ENCODE measurements at regions not wholly inside any gene's neighbourhood (a gene's known extent, or its start where the extent isn't known, plus 50 kb on each side); places are given as distances from the start of the nearest gene placed in this dataset.
A peak's percentile ranks its signal among the peaks of the same experiment; 100 is the strongest.

GRCh38 chr19:5228932-5229777, 111.5 kb downstream of the PTPRS start:
- H3K9ac ChIP-seq (ENCODE audit: insufficient read length, low read depth), result no peak overlapping the region
- no peak for DNase-seq (ENCODE audit: low read depth, low spot score)
- no peaks in the 10 kb centered on the region for H3K9me3 ChIP-seq (ENCODE audit: insufficient read depth, low read length)
- H3K36me3 ChIP-seq (ENCODE audit: insufficient read depth, insufficient read length, low read length), result peaks cover 46% of the 10 kb centered on the region
- H3K4me3 ChIP-seq (ENCODE audit: insufficient read length, low read depth), result no peak overlapping the region
- H3K27me3 ChIP-seq (ENCODE audit: insufficient read depth, insufficient read length), result no peaks in the 10 kb centered on the region
- TF ChIP-seq ZNF274 (IDR thresholded peaks at IDR 0.05; ENCODE audit: low read depth, low read length) (no peak), YY1 (IDR thresholded peaks at IDR 0.05; ENCODE audit: insufficient read depth, insufficient read length) (no peak)
- no peaks in the 10 kb centered on the region for H3K4me1 ChIP-seq (ENCODE audit: insufficient read depth, insufficient read length)

- TF ChIP-seq ZNF274 (IDR thresholded peaks at IDR 0.05; ENCODE audit: low read depth, low read length) (no peak), YY1 (IDR thresholded peaks at IDR 0.05; ENCODE audit: insufficient read depth, insufficient read length) (no peak), SUZ12 (IDR thresholded peaks at IDR 0.05; ENCODE audit: extremely low read depth, insufficient read depth, insufficient read length) (no peak)
- Histone ChIP-seq H3K9me3 (ENCODE audit: insufficient read depth, low read length) (no peaks in the 10 kb centered on the region), H3K4me1 (ENCODE audit: insufficient read depth, insufficient read length) (no peaks in the 10 kb centered on the region), H3K4me3 (ENCODE audit: insufficient read length, low read depth) (no peak overlapping the region), H3K27me3 (ENCODE audit: insufficient read depth, insufficient read length) (no peaks in the 10 kb centered on the region), H3K9ac (ENCODE audit: insufficient read length, low read depth) (no peak overlapping the region), H3K36me3 (ENCODE audit: insufficient read depth, insufficient read length, low read length) (peaks cover 46% of the 10 kb centered on the region)
- DNase-seq (ENCODE audit: low read depth, low spot score), result no peak
These were observed 112.1 kb downstream of the PTPRS start for GRCh38 chr19:5228490-5228889.

- Histone ChIP-seq H3K27me3 (ENCODE audit: insufficient read depth, insufficient read length) (no peaks in the 10 kb centered on the region), H3K36me3 (ENCODE audit: insufficient read depth, insufficient read length, low read length) (peaks cover 47% of the 10 kb centered on the region), H3K9ac (ENCODE audit: insufficient read length, low read depth) (no peak overlapping the region), H3K9me3 (ENCODE audit: insufficient read depth, low read length) (no peaks in the 10 kb centered on the region), H3K4me3 (ENCODE audit: insufficient read length, low read depth) (no peak overlapping the region), H3K4me1 (ENCODE audit: insufficient read depth, insufficient read length) (no peaks in the 10 kb centered on the region)
- TF ChIP-seq ZNF274 (IDR thresholded peaks at IDR 0.05; ENCODE audit: low read depth, low read length), result no peak
- TF ChIP-seq SUZ12 (IDR thresholded peaks at IDR 0.05; ENCODE audit: extremely low read depth, insufficient read depth, insufficient read length), result no peak
- TF ChIP-seq YY1 (IDR thresholded peaks at IDR 0.05; ENCODE audit: insufficient read depth, insufficient read length), result no peak
- DNase-seq (ENCODE audit: low read depth, low spot score), result peak; percentile 6
These were observed 114.9 kb downstream of the PTPRS start for GRCh38 chr19:5225486-5226345.

GRCh38 chr19:5224480-5224879, 116.1 kb downstream of the PTPRS start:
- DNase-seq (ENCODE audit: low read depth, low spot score), result no peak
- TF ChIP-seq SUZ12 (IDR thresholded peaks at IDR 0.05; ENCODE audit: extremely low read depth, insufficient read depth, insufficient read length), result no peak
- no peak for TF ChIP-seq ZNF274 (IDR thresholded peaks at IDR 0.05; ENCODE audit: low read depth, low read length)
- no peak for TF ChIP-seq YY1 (IDR thresholded peaks at IDR 0.05; ENCODE audit: insufficient read depth, insufficient read length)
- H3K4me1 ChIP-seq (ENCODE audit: insufficient read depth, insufficient read length), result no peaks in the 10 kb centered on the region
- no peaks in the 10 kb centered on the region for H3K9me3 ChIP-seq (ENCODE audit: insufficient read depth, low read length)
- no peak overlapping the region for H3K4me3 ChIP-seq (ENCODE audit: insufficient read length, low read depth)
- peaks cover 55% of the 10 kb centered on the region for H3K36me3 ChIP-seq (ENCODE audit: insufficient read depth, insufficient read length, low read length)
- no peak overlapping the region for H3K9ac ChIP-seq (ENCODE audit: insufficient read length, low read depth)
- H3K27me3 ChIP-seq (ENCODE audit: insufficient read depth, insufficient read length), result no peaks in the 10 kb centered on the region

- H3K36me3 ChIP-seq (ENCODE audit: insufficient read depth, insufficient read length, low read length), result peaks cover 60% of the 10 kb centered on the region
- no peak for DNase-seq (ENCODE audit: low read depth, low spot score)
- TF ChIP-seq ZNF274 (IDR thresholded peaks at IDR 0.05; ENCODE audit: low read depth, low read length) (no peak), SUZ12 (IDR thresholded peaks at IDR 0.05; ENCODE audit: extremely low read depth, insufficient read depth, insufficient read length) (no peak), YY1 (IDR thresholded peaks at IDR 0.05; ENCODE audit: insufficient read depth, insufficient read length) (no peak)
- H3K9ac ChIP-seq (ENCODE audit: insufficient read length, low read depth), result no peak overlapping the region
- no peaks in the 10 kb centered on the region for H3K4me1 ChIP-seq (ENCODE audit: insufficient read depth, insufficient read length)
- no peaks in the 10 kb centered on the region for H3K27me3 ChIP-seq (ENCODE audit: insufficient read depth, insufficient read length)
- no peaks in the 10 kb centered on the region for H3K9me3 ChIP-seq (ENCODE audit: insufficient read depth, low read length)
- H3K4me3 ChIP-seq (ENCODE audit: insufficient read length, low read depth), result no peak overlapping the region
These were observed 117.7 kb downstream of the PTPRS start for GRCh38 chr19:5222821-5223321.

- no peak for DNase-seq (ENCODE audit: low read depth, low spot score)
- Histone ChIP-seq H3K4me1 (ENCODE audit: insufficient read depth, insufficient read length) (no peaks in the 10 kb centered on the region), H3K4me3 (ENCODE audit: insufficient read length, low read depth) (no peak overlapping the region), H3K9me3 (ENCODE audit: insufficient read depth, low read length) (no peaks in the 10 kb centered on the region), H3K27me3 (ENCODE audit: insufficient read depth, insufficient read length) (no peaks in the 10 kb centered on the region), H3K36me3 (ENCODE audit: insufficient read depth, insufficient read length, low read length) (peaks cover 64% of the 10 kb centered on the region), H3K9ac (ENCODE audit: insufficient read length, low read depth) (no peak overlapping the region)
- TF ChIP-seq YY1 (IDR thresholded peaks at IDR 0.05; ENCODE audit: insufficient read depth, insufficient read length) (no peak), SUZ12 (IDR thresholded peaks at IDR 0.05; ENCODE audit: extremely low read depth, insufficient read depth, insufficient read length) (no peak), ZNF274 (IDR thresholded peaks at IDR 0.05; ENCODE audit: low read depth, low read length) (no peak)
These were observed 118.4 kb downstream of the PTPRS start for GRCh38 chr19:5222178-5222577.

- peaks cover 77% of the 10 kb centered on the region for H3K36me3 ChIP-seq (ENCODE audit: insufficient read depth, insufficient read length, low read length)
- H3K9me3 ChIP-seq (ENCODE audit: insufficient read depth, low read length), result no peaks in the 10 kb centered on the region
- no peak overlapping the region for H3K4me3 ChIP-seq (ENCODE audit: insufficient read length, low read depth)
- H3K27me3 ChIP-seq (ENCODE audit: insufficient read depth, insufficient read length), result no peaks in the 10 kb centered on the region
- H3K4me1 ChIP-seq (ENCODE audit: insufficient read depth, insufficient read length), result no peaks in the 10 kb centered on the region
- no peak for DNase-seq (ENCODE audit: low read depth, low spot score)
- no peak overlapping the region for H3K9ac ChIP-seq (ENCODE audit: insufficient read length, low read depth)
- TF ChIP-seq YY1 (IDR thresholded peaks at IDR 0.05; ENCODE audit: insufficient read depth, insufficient read length) (no peak), SUZ12 (IDR thresholded peaks at IDR 0.05; ENCODE audit: extremely low read depth, insufficient read depth, insufficient read length) (no peak), ZNF274 (IDR thresholded peaks at IDR 0.05; ENCODE audit: low read depth, low read length) (no peak)
These were observed 119.7 kb downstream of the PTPRS start for GRCh38 chr19:5220866-5221265.
